H9 (cell line): ENCODE measurements at regions not wholly inside any gene's neighbourhood (a gene's known extent, or its start where the extent isn't known, plus 50 kb on each side); places are given as distances from the start of the nearest gene placed in this dataset.

Source experiments
- DNase-seq: peaks from one replicate; pipeline ENCODE4 v3.0.0-alpha.2; 2017
- H2AFZ ChIP-seq: one replicate; pipeline ENCODE4 v1.6.1; 2013; ENCODE audit warnings: mild to moderate bottlenecking, low read length, control low read depth, moderate library complexity
- H2AK5ac ChIP-seq: 2 replicates; pipeline ENCODE4 v1.6.1; 2013; ENCODE audit warnings: low read length, control low read depth, mixed read lengths; ENCODE audit not compliant: insufficient read length
- H2BK120ac ChIP-seq: one replicate; pipeline ENCODE4 v1.6.1; 2013; ENCODE audit warnings: low read depth, mild to moderate bottlenecking, low read length, control low read depth, inconsistent platforms; ENCODE audit not compliant: poor library complexity, severe bottlenecking
- H2BK12ac ChIP-seq: 2 replicates; pipeline ENCODE4 v1.6.1; 2013; ENCODE audit warnings: low read length, control low read depth, mixed read lengths, low read depth; ENCODE audit not compliant: insufficient read length
- H2BK15ac ChIP-seq: 2 replicates; pipeline ENCODE4 v1.6.1; 2013; ENCODE audit warnings: low read depth, low read length, control low read depth
- H2BK20ac ChIP-seq: one replicate; pipeline ENCODE4 v1.6.1; 2013; ENCODE audit warnings: low read depth, mild to moderate bottlenecking, low read length, control low read depth, inconsistent platforms; ENCODE audit not compliant: poor library complexity, severe bottlenecking
- H2BK5ac ChIP-seq: 2 replicates; pipeline ENCODE4 v1.6.1; 2013; ENCODE audit warnings: low read length, control low read depth, mixed read lengths; ENCODE audit not compliant: insufficient read length
- H3K14ac ChIP-seq: 2 replicates; pipeline ENCODE4 v1.6.1; 2013; ENCODE audit warnings: low read length, control low read depth; ENCODE audit not compliant: insufficient read depth
- H3K18ac ChIP-seq: 2 replicates; pipeline ENCODE4 v1.6.1; 2013; ENCODE audit warnings: low read depth, mild to moderate bottlenecking, mixed read lengths, low read length, control low read depth; ENCODE audit not compliant: insufficient read length
- H3K23ac ChIP-seq: 2 replicates; pipeline ENCODE4 v1.6.1; 2013; ENCODE audit warnings: low read length, control low read depth, mixed read lengths, low read depth; ENCODE audit not compliant: insufficient read length
- H3K23me2 ChIP-seq: 2 replicates; pipeline ENCODE4 v1.6.1; 2013; ENCODE audit warnings: low read depth, mild to moderate bottlenecking, mixed read lengths, low read length, control low read depth; ENCODE audit not compliant: insufficient read length, poor library complexity, severe bottlenecking
- H3K27ac ChIP-seq: 2 replicates; pipeline ENCODE4 v1.5.1; 2013; ENCODE audit warnings: low read length, control low read depth, mixed read lengths, low read depth; ENCODE audit not compliant: insufficient read length
- H3K27me3 ChIP-seq: 2 replicates; pipeline ENCODE4 v1.6.1; 2013; ENCODE audit warnings: low read length, control low read depth, inconsistent platforms; ENCODE audit not compliant: insufficient read depth
- H3K4ac ChIP-seq: 2 replicates; pipeline ENCODE4 v1.6.1; 2013; ENCODE audit warnings: low read depth, mild to moderate bottlenecking, control low read depth, inconsistent platforms, low read length, moderate library complexity
- H3K4me1 ChIP-seq: 2 replicates; pipeline ENCODE4 v1.6.1; 2013; ENCODE audit warnings: low read length, control low read depth, inconsistent platforms; ENCODE audit not compliant: insufficient read depth
- H3K4me2 ChIP-seq: 2 replicates; pipeline ENCODE4 v1.6.1; 2013; ENCODE audit warnings: low read length, control low read depth, mixed read lengths; ENCODE audit not compliant: insufficient read length, insufficient read depth
- H3K56ac ChIP-seq: 2 replicates; pipeline ENCODE4 v1.6.1; 2013; ENCODE audit warnings: low read depth, mild to moderate bottlenecking, mixed read lengths, low read length, control low read depth; ENCODE audit not compliant: insufficient read length
- H3K79me1 ChIP-seq: 2 replicates; pipeline ENCODE4 v1.6.1; 2013; ENCODE audit warnings: low read depth, mild to moderate bottlenecking, moderate library complexity, low read length, control low read depth, inconsistent platforms; ENCODE audit not compliant: insufficient read depth, poor library complexity, severe bottlenecking
- H3K79me2 ChIP-seq: 2 replicates; pipeline ENCODE4 v1.6.1; 2013; ENCODE audit warnings: low read length, control low read depth, inconsistent platforms; ENCODE audit not compliant: insufficient read depth
- H3K9ac ChIP-seq: 2 replicates; pipeline ENCODE4 v1.6.1; 2013; ENCODE audit warnings: low read length, control low read depth, mixed read lengths; ENCODE audit not compliant: insufficient read length; ENCODE audit errors: extremely low read depth
- H3K9me3 ChIP-seq: one replicate; pipeline ENCODE4 v1.6.1; 2013; ENCODE audit warnings: low read depth, low read length, inconsistent platforms; ENCODE audit not compliant: control insufficient read depth
- H3T11ph ChIP-seq: one replicate; pipeline ENCODE4 v1.6.1; 2013; ENCODE audit warnings: mild to moderate bottlenecking, low read length, control low read depth, inconsistent platforms
- H4K20me1 ChIP-seq: one replicate; pipeline ENCODE4 v1.6.1; 2013; ENCODE audit not compliant: control insufficient read depth, insufficient read length, insufficient read depth
- H4K5ac ChIP-seq: 2 replicates; pipeline ENCODE4 v1.6.1; 2013; ENCODE audit warnings: low read depth, mild to moderate bottlenecking, mixed read lengths, low read length, control low read depth; ENCODE audit not compliant: insufficient read length
- H4K8ac ChIP-seq: replicated peaks from 2 replicates; pipeline ENCODE4 v1.6.1; 2013; ENCODE audit warnings: low read length, control low read depth, mixed read lengths, low read depth; ENCODE audit not compliant: insufficient read length
- H4K91ac ChIP-seq: 2 replicates; pipeline ENCODE4 v1.6.1; 2013; ENCODE audit warnings: low read depth, mild to moderate bottlenecking, moderate library complexity, mixed read lengths, low read length, control low read depth; ENCODE audit not compliant: insufficient read length
- H3K27ac Mint-ChIP-seq, 3 experiments: 2 replicates in 2 of 3; 3 replicates in 1 of 3; pipeline ENCODE4 v1.8.0; 2020 to 2021; ENCODE audit warnings: mixed read lengths in 3 of 3, mild to moderate bottlenecking in 1 of 3, moderate library complexity in 1 of 3
- H3K27me3 Mint-ChIP-seq: 2 replicates; pipeline ENCODE4 v1.8.0; 2021; ENCODE audit warnings: low read depth, mild to moderate bottlenecking, moderate library complexity, mixed read lengths
- H3K36me3 Mint-ChIP-seq, 3 experiments: 2 replicates in 2 of 3; 3 replicates in 1 of 3; pipeline ENCODE4 v1.8.0; 2020 to 2021; ENCODE audit warnings: low read depth in 3 of 3, mixed read lengths in 3 of 3; ENCODE audit not compliant: insufficient read depth in 1 of 3
- H3K4me1 Mint-ChIP-seq, 2 experiments: 2 replicates each; pipeline ENCODE4 v1.8.0; 2020; ENCODE audit warnings: mixed read lengths in 2 of 2
- H3K4me3 Mint-ChIP-seq, 2 experiments: 2 replicates in 1 of 2; 3 replicates in 1 of 2; pipeline ENCODE4 v1.8.0; 2020 to 2021; ENCODE audit warnings: mild to moderate bottlenecking in 2 of 2, mixed read lengths in 2 of 2, moderate library complexity in 1 of 2
- H3K9me3 Mint-ChIP-seq, 2 experiments: 2 replicates in 1 of 2; 3 replicates in 1 of 2; pipeline ENCODE4 v1.8.0; 2020; ENCODE audit warnings: mild to moderate bottlenecking in 2 of 2, mixed read lengths in 2 of 2, moderate library complexity in 1 of 2
- WGBS: extraction: QIAGEN DNeasy Blood & Tissue Kit; methylation state at CpG from one replicate; pipeline ENCODE4 v1.1.7; 2013; ENCODE audit warnings: missing lambda C conversion rate, low lambda C conversion rate, mixed read lengths; ENCODE audit not compliant: insufficient read length; ENCODE audit errors: extremely low coverage; 5-methylcytosine and 5-hydroxymethylcytosine counted together
- TF ChIP-seq, protein P1 (sequence below): fragments of 200-600 bp; sonication (generic); conservative IDR thresholded peaks from 3 replicates; pipeline ENCODE4 v1.8.0; 2021; ENCODE audit warnings: antibody characterized with exemption, mild to moderate bottlenecking

DNA sequence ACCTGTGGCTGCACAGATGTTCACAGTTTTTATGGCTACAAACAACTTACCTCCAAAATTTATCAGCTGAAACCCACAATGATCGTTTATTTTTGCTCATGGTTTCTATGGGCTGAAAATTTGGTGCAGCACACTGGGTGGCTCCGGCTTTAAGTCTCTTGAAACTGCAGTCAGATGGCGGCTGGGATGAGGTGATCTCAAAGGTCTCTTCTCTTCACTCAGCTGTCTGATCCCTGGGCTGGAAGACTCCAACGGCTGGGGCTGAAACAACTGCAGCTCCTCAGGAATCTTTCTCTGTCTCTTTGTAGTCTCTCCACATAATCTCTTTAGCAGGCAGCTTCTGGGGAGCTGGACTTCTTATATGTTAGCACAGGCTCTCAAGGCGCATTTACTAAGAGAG, 117.3 kb upstream of the FAT3 start:
- Mint-ChIP-seq H3K9me3 (no peaks in the 10 kb centered on the region), H3K4me1 (peaks cover 36 to 44% of the 10 kb centered on the region in 2 experiments), H3K27ac (no peak overlapping the region), H3K27me3 (no peaks in the 10 kb centered on the region), H3K36me3 (no peaks in the 10 kb centered on the region), H3K4me3 (no peak overlapping the region)
- H3K27ac ChIP-seq: no peak overlapping the region
- H3K18ac ChIP-seq: no peak overlapping the region
- no CpG with 5 or more reads among the region's 5 CpGs for WGBS
- no peak overlapping the region for H3K4ac ChIP-seq
- H2BK12ac ChIP-seq: no peak overlapping the region
- H4K5ac ChIP-seq: no peak overlapping the region
- H3K4me2 ChIP-seq: no peak overlapping the region
- H2AFZ ChIP-seq: no peak overlapping the region
- no peak overlapping the region for H2BK20ac ChIP-seq
- H3K4me1 ChIP-seq: peaks cover 10% of the 10 kb centered on the region
- H4K91ac ChIP-seq: no peak overlapping the region
- H2BK5ac ChIP-seq: no peak overlapping the region
- no peaks in the 10 kb centered on the region for H3K79me1 ChIP-seq
- H2AK5ac ChIP-seq: no peak overlapping the region
- H3K79me2 ChIP-seq: no peaks in the 10 kb centered on the region
- no peak overlapping the region for H3K23ac ChIP-seq
- no peak overlapping the region for H3K9ac ChIP-seq
- TF ChIP-seq, protein P1, sequence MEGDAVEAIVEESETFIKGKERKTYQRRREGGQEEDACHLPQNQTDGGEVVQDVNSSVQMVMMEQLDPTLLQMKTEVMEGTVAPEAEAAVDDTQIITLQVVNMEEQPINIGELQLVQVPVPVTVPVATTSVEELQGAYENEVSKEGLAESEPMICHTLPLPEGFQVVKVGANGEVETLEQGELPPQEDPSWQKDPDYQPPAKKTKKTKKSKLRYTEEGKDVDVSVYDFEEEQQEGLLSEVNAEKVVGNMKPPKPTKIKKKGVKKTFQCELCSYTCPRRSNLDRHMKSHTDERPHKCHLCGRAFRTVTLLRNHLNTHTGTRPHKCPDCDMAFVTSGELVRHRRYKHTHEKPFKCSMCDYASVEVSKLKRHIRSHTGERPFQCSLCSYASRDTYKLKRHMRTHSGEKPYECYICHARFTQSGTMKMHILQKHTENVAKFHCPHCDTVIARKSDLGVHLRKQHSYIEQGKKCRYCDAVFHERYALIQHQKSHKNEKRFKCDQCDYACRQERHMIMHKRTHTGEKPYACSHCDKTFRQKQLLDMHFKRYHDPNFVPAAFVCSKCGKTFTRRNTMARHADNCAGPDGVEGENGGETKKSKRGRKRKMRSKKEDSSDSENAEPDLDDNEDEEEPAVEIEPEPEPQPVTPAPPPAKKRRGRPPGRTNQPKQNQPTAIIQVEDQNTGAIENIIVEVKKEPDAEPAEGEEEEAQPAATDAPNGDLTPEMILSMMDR: no peak
- H4K8ac ChIP-seq: no peak overlapping the region
- H3K9me3 ChIP-seq: no peaks in the 10 kb centered on the region
- no peak overlapping the region for H3K56ac ChIP-seq
- H3K14ac ChIP-seq: no peak overlapping the region
- DNase-seq: no peak
- no peak overlapping the region for H3T11ph ChIP-seq
- H3K27me3 ChIP-seq: no peaks in the 10 kb centered on the region
- H3K23me2 ChIP-seq: no peaks in the 10 kb centered on the region
- H4K20me1 ChIP-seq: no peaks in the 10 kb centered on the region
- H2BK120ac ChIP-seq: no peak overlapping the region
- H2BK15ac ChIP-seq: no peak overlapping the region
